WTC11 (cell line): ENCODE measurements at regions not wholly inside any gene's neighbourhood (a gene's known extent, or its start where the extent isn't known, plus 50 kb on each side); places are given as distances from the start of the nearest gene placed in this dataset.

Experiments used
- ATAC-seq: fragments of 200-7000 bp; cut with Tn5 transposase; 2 replicates; pipeline ENCODE4 v1.10.0; 2021; ENCODE audit warnings: mild to moderate bottlenecking, moderate library complexity
- CTCF ChIA-PET: fragments of 300-600 bp; sonication (Branson Sonifier 250); formaldehyde crosslinking; loops from one replicate; lab custom pipeline; 2021; ENCODE audit warnings: antibody characterized with exemption; lab: Charles Lee
- POLR2A ChIA-PET: fragments of 350-600 bp; sonication (Branson Sonifier 250); formaldehyde crosslinking; loops from one replicate; lab custom pipeline; 2021; ENCODE audit warnings: antibody characterized with exemption; lab: Charles Lee
- DNase-seq: peaks from one replicate; pipeline ENCODE4 v3.0.0; 2021; ENCODE audit warnings: low spot score
- H3K27ac Mint-ChIP-seq: 2 replicates; pipeline ENCODE4 v1.8.0; 2021; ENCODE audit warnings: mixed read lengths
- H3K27me3 Mint-ChIP-seq: 2 replicates; pipeline ENCODE4 v1.8.0; 2021; ENCODE audit warnings: low read depth, mild to moderate bottlenecking, moderate library complexity, mixed read lengths
- H3K36me3 Mint-ChIP-seq: 2 replicates; pipeline ENCODE4 v1.8.0; 2021; ENCODE audit warnings: mixed read lengths
- H3K4me1 Mint-ChIP-seq: 2 replicates; pipeline ENCODE4 v1.8.0; 2022; ENCODE audit warnings: mixed read lengths
- H3K4me3 Mint-ChIP-seq: 2 replicates; pipeline ENCODE4 v1.8.0; 2021; ENCODE audit warnings: mild to moderate bottlenecking, moderate library complexity, mixed read lengths
- H3K9me3 Mint-ChIP-seq: 2 replicates; pipeline ENCODE4 v1.8.0; 2021; ENCODE audit warnings: mixed read lengths
- ELF4 ChIP-seq: sonication (generic); formaldehyde crosslinking; IDR thresholded peaks from 2 replicates; pipeline ENCODE4 v1.8.1; 2022; ENCODE audit warnings: low read depth, mild to moderate bottlenecking, moderate library complexity, missing genetic modification reagents
- EMX1 ChIP-seq: fragments of 250-450 bp; sonication (Bioruptor Pico); IDR thresholded peaks from 2 replicates; pipeline ENCODE4 v1.8.0; 2021; ENCODE audit warnings: mild to moderate bottlenecking
- FOXJ3 ChIP-seq: sonication (generic); formaldehyde crosslinking; IDR thresholded peaks from 2 replicates; pipeline ENCODE4 v1.9.0; 2021; ENCODE audit warnings: missing genetic modification reagents, mild to moderate bottlenecking, borderline replicate concordance
- FOXP1 ChIP-seq: sonication (generic); formaldehyde crosslinking; IDR thresholded peaks from 2 replicates; pipeline ENCODE4 v1.8.0; 2022; ENCODE audit warnings: missing genetic modification reagents, mild to moderate bottlenecking, moderate library complexity, borderline replicate concordance
- FOXP4 ChIP-seq: sonication (generic); formaldehyde crosslinking; IDR thresholded peaks from 2 replicates; pipeline ENCODE4 v1.8.0; 2022; ENCODE audit warnings: mild to moderate bottlenecking, missing genetic modification reagents
- GABPB1 ChIP-seq: sonication (generic); formaldehyde crosslinking; IDR thresholded peaks from 2 replicates; pipeline ENCODE4 v1.8.1; 2023; ENCODE audit warnings: mild to moderate bottlenecking, missing genetic modification reagents
- HMGA2 ChIP-seq: fragments of 250-450 bp; sonication (Bioruptor Pico); IDR thresholded peaks from 2 replicates; pipeline ENCODE4 v1.4.0; 2021; ENCODE audit warnings: mild to moderate bottlenecking, moderate library complexity
- PRRX2 ChIP-seq: fragments of 250-450 bp; sonication (Bioruptor Pico); IDR thresholded peaks from 2 replicates; pipeline ENCODE4 v1.8.0; 2021; ENCODE audit warnings: mild to moderate bottlenecking
- TEAD1 ChIP-seq: sonication (generic); formaldehyde crosslinking; IDR thresholded peaks from 2 replicates; pipeline ENCODE4 v1.8.0; 2022; ENCODE audit warnings: mild to moderate bottlenecking, missing genetic modification reagents
- TP53 ChIP-seq: sonication (generic); formaldehyde crosslinking; IDR thresholded peaks from 2 replicates; pipeline ENCODE4 v1.8.1; 2023; ENCODE audit warnings: mild to moderate bottlenecking, missing genetic modification reagents
- ZNF138 ChIP-seq: sonication (generic); formaldehyde crosslinking; conservative IDR thresholded peaks from 2 replicates; pipeline ENCODE4 v1.8.1; 2022; ENCODE audit warnings: mild to moderate bottlenecking, moderate library complexity, missing genetic modification reagents
- ZNF232 ChIP-seq: sonication (generic); formaldehyde crosslinking; IDR thresholded peaks from 2 replicates; pipeline ENCODE4 v1.8.0; 2022; ENCODE audit warnings: mild to moderate bottlenecking, missing genetic modification reagents
- ZNF396 ChIP-seq: fragments of 250-450 bp; sonication (Bioruptor Pico); IDR thresholded peaks from 2 replicates; pipeline ENCODE4 v1.8.0; 2021; ENCODE audit warnings: mild to moderate bottlenecking, moderate library complexity, borderline replicate concordance
- ZNF671 ChIP-seq: fragments of 250-450 bp; sonication (Bioruptor Pico); IDR thresholded peaks from 2 replicates; pipeline ENCODE4 v1.8.0; 2021; ENCODE audit warnings: mild to moderate bottlenecking
- TF ChIP-seq, protein P1 (sequence below): fragments of 250-450 bp; sonication (Bioruptor Pico); IDR thresholded peaks from 2 replicates; pipeline ENCODE4 v1.9.0; 2021; ENCODE audit warnings: moderate library complexity, mild to moderate bottlenecking, inconsistent platforms, borderline replicate concordance
- TF ChIP-seq, protein P2 (sequence below): fragments of 250-450 bp; sonication (Bioruptor Pico); IDR thresholded peaks from 2 replicates; pipeline ENCODE4 v1.9.0; 2021; ENCODE audit warnings: mild to moderate bottlenecking, borderline replicate concordance
- TF ChIP-seq, protein P3 (sequence below): sonication (generic); formaldehyde crosslinking; IDR thresholded peaks from 2 replicates; pipeline ENCODE4 v1.8.1; 2023; ENCODE audit warnings: mild to moderate bottlenecking, moderate library complexity, missing genetic modification reagents
- TF ChIP-seq, protein P4 (sequence below): sonication (generic); formaldehyde crosslinking; IDR thresholded peaks from 2 replicates; pipeline ENCODE4 v1.8.1; 2023; ENCODE audit warnings: mild to moderate bottlenecking, missing genetic modification reagents
- TF ChIP-seq, protein P5 (sequence below): sonication (generic); formaldehyde crosslinking; IDR thresholded peaks from 2 replicates; pipeline ENCODE4 v1.8.0; 2022; ENCODE audit warnings: missing genetic modification reagents

DNA sequence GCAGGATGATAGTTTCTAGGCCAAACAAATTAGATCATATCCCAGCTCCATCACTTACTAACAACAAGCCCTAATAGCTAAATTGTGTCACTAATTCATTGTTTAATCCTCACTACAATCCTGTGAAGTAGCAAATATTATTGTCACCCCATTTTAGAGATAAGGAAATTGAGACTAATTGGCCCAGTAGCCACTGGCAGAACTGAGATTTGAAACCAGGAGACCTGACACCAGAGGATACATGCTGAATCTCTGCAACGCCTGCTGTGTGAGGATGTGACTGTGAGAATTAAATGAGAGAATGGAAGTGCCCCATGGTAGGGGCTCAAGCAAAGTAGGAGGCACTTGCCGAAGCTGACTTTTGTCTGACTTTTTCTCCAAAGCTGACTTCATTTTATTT is 124.3 kb upstream of the CITED2 start (continued):
- TF ChIP-seq, protein P1, sequence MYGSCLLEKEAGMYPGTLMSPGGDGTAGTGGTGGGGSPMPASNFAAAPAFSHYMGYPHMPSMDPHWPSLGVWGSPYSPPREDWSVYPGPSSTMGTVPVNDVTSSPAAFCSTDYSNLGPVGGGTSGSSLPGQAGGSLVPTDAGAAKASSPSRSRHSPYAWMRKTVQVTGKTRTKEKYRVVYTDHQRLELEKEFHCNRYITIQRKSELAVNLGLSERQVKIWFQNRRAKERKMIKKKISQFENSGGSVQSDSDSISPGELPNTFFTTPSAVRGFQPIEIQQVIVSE = no peak
- TF ChIP-seq ZNF232 (CRISPR knock-in tag) = no peak
- no peak for TF ChIP-seq ZNF671 (CRISPR knock-in tag)
- TF ChIP-seq ELF4 (CRISPR knock-in tag) = no peak
- TF ChIP-seq, protein P2, sequence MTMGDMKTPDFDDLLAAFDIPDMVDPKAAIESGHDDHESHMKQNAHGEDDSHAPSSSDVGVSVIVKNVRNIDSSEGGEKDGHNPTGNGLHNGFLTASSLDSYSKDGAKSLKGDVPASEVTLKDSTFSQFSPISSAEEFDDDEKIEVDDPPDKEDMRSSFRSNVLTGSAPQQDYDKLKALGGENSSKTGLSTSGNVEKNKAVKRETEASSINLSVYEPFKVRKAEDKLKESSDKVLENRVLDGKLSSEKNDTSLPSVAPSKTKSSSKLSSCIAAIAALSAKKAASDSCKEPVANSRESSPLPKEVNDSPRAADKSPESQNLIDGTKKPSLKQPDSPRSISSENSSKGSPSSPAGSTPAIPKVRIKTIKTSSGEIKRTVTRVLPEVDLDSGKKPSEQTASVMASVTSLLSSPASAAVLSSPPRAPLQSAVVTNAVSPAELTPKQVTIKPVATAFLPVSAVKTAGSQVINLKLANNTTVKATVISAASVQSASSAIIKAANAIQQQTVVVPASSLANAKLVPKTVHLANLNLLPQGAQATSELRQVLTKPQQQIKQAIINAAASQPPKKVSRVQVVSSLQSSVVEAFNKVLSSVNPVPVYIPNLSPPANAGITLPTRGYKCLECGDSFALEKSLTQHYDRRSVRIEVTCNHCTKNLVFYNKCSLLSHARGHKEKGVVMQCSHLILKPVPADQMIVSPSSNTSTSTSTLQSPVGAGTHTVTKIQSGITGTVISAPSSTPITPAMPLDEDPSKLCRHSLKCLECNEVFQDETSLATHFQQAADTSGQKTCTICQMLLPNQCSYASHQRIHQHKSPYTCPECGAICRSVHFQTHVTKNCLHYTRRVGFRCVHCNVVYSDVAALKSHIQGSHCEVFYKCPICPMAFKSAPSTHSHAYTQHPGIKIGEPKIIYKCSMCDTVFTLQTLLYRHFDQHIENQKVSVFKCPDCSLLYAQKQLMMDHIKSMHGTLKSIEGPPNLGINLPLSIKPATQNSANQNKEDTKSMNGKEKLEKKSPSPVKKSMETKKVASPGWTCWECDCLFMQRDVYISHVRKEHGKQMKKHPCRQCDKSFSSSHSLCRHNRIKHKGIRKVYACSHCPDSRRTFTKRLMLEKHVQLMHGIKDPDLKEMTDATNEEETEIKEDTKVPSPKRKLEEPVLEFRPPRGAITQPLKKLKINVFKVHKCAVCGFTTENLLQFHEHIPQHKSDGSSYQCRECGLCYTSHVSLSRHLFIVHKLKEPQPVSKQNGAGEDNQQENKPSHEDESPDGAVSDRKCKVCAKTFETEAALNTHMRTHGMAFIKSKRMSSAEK (CRISPR knock-in tag) = no peak
- TF ChIP-seq, all 79 proteins: peak for 0

- ATAC-seq (no peak), DNase-seq (no peak)
- Mint-ChIP-seq H3K36me3 (peaks cover 9% of the 10 kb centered on the region), H3K4me1 (peaks cover 22% of the 10 kb centered on the region), H3K27ac (no peak overlapping the region), H3K4me3 (no peak overlapping the region), H3K27me3 (no peaks in the 10 kb centered on the region; the same call in 1 of the 2 replicates), H3K9me3 (peaks cover 10% of the 10 kb centered on the region)
- POLR2A ChIA-PET = no interaction called here
- TF ChIP-seq, protein P3, sequence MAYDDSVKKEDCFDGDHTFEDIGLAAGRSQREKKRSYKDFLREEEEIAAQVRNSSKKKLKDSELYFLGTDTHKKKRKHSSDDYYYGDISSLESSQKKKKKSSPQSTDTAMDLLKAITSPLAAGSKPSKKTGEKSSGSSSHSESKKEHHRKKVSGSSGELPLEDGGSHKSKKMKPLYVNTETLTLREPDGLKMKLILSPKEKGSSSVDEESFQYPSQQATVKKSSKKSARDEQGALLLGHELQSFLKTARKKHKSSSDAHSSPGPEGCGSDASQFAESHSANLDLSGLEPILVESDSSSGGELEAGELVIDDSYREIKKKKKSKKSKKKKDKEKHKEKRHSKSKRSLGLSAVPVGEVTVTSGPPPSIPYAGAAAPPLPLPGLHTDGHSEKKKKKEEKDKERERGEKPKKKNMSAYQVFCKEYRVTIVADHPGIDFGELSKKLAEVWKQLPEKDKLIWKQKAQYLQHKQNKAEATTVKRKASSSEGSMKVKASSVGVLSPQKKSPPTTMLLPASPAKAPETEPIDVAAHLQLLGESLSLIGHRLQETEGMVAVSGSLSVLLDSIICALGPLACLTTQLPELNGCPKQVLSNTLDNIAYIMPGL = no peak
- TF ChIP-seq FOXP1 (CRISPR knock-in tag) (no peak), HMGA2 (CRISPR knock-in tag) (no peak)
- TF ChIP-seq, protein P4, sequence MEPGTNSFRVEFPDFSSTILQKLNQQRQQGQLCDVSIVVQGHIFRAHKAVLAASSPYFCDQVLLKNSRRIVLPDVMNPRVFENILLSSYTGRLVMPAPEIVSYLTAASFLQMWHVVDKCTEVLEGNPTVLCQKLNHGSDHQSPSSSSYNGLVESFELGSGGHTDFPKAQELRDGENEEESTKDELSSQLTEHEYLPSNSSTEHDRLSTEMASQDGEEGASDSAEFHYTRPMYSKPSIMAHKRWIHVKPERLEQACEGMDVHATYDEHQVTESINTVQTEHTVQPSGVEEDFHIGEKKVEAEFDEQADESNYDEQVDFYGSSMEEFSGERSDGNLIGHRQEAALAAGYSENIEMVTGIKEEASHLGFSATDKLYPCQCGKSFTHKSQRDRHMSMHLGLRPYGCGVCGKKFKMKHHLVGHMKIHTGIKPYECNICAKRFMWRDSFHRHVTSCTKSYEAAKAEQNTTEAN (CRISPR knock-in tag) = no peak
- CTCF ChIA-PET = interaction anchor here (0.6 to 1.2 kb wide), 2 partner anchors 128 to 651 kb away, joined by 3 read pairs; no protein-coding TSS in a partner anchor
Observed at GRCh38 chr6:139497345-139497961, 123.0 kb upstream of the CITED2 start.

- Mint-ChIP-seq H3K27me3 (no peaks in the 10 kb centered on the region; the same call in 1 of the 2 replicates), H3K27ac (no peak overlapping the region), H3K4me3 (no peak overlapping the region), H3K9me3 (peaks cover 10% of the 10 kb centered on the region), H3K4me1 (peaks cover 22% of the 10 kb centered on the region), H3K36me3 (peaks cover 8% of the 10 kb centered on the region)
- CTCF ChIA-PET = no interaction called here
- ATAC-seq (no peak), DNase-seq (no peak)
- POLR2A ChIA-PET = no interaction called here
- no peak for TF ChIP-seq ZNF232 (CRISPR knock-in tag)
- TF ChIP-seq GABPB1 (CRISPR knock-in tag) = no peak
- no peak for TF ChIP-seq ZNF138 (CRISPR knock-in tag)
- no peak for TF ChIP-seq EMX1 (CRISPR knock-in tag)
- TF ChIP-seq, protein P5, sequence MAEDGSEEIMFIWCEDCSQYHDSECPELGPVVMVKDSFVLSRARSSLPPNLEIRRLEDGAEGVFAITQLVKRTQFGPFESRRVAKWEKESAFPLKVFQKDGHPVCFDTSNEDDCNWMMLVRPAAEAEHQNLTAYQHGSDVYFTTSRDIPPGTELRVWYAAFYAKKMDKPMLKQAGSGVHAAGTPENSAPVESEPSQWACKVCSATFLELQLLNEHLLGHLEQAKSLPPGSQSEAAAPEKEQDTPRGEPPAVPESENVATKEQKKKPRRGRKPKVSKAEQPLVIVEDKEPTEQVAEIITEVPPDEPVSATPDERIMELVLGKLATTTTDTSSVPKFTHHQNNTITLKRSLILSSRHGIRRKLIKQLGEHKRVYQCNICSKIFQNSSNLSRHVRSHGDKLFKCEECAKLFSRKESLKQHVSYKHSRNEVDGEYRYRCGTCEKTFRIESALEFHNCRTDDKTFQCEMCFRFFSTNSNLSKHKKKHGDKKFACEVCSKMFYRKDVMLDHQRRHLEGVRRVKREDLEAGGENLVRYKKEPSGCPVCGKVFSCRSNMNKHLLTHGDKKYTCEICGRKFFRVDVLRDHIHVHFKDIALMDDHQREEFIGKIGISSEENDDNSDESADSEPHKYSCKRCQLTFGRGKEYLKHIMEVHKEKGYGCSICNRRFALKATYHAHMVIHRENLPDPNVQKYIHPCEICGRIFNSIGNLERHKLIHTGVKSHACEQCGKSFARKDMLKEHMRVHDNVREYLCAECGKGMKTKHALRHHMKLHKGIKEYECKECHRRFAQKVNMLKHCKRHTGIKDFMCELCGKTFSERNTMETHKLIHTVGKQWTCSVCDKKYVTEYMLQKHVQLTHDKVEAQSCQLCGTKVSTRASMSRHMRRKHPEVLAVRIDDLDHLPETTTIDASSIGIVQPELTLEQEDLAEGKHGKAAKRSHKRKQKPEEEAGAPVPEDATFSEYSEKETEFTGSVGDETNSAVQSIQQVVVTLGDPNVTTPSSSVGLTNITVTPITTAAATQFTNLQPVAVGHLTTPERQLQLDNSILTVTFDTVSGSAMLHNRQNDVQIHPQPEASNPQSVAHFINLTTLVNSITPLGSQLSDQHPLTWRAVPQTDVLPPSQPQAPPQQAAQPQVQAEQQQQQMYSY = no peak
- no peak for TF ChIP-seq TP53
- no peak for TF ChIP-seq TEAD1 (CRISPR knock-in tag)
- TF ChIP-seq FOXP4 (CRISPR knock-in tag) = no peak
- no peak for TF ChIP-seq ZNF396 (CRISPR knock-in tag)
- TF ChIP-seq FOXJ3 (CRISPR knock-in tag) = no peak
- TF ChIP-seq PRRX2 (CRISPR knock-in tag) = no peak
Observed at GRCh38 chr6:139496654-139497344, 122.4 kb upstream of the CITED2 start.
